ENCODE measurements at regions not wholly inside any gene's neighbourhood (a gene's known extent, or its start where the extent isn't known, plus 50 kb on each side); places are given as distances from the start of the nearest gene placed in this dataset.
A peak's percentile ranks its signal among the peaks of the same experiment; 100 is the strongest.
"Not testable (repeated sequence)": the region's sequence is repeated elsewhere in the genome, so short reads cannot be mapped to it uniquely, and the experiment has no call there.

DNA sequence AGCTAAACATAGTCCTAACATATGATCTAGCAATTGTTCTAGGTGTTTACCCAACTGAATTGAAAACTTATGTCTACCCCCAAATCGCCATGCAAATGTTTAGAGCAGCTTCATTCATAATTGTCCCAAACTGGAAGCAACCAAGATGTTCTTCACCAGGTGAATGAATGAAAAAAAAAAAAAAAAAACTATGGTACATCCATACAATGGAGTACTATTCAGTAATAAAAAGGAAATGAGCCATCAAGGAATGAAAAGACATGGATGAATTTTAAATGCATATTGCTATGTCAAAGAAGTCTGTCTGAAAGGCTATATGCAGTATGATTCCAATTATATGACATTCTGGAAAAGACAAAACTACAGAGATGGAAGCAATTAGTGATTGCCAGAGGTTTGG, 98.6 kb upstream of the ITPRID2 start:
- DNase-seq (no peak), ATAC-seq (ENCODE audit: low FRiP score in 2 of 2) (no peak)
- H3K4me3 ChIP-seq = no peak overlapping the region
- no peaks in the 10 kb centered on the region for H3K27me3 ChIP-seq
- peaks cover 0 to 4% (median 0%) of the 10 kb centered on the region in 4 donors for H3K4me1 ChIP-seq
- WGBS, 2 donors = 97 to 100% methylated on average over 1 of the region's 1 CpG
- H3K27ac ChIP-seq = no peak overlapping the region
- TF ChIP-seq EP300 (IDR thresholded peaks at IDR 0.05) = no peak
- peaks cover 0 to 4% (median 0%) of the 10 kb centered on the region in 4 donors for H3K9me3 ChIP-seq
- no peaks in the 10 kb centered on the region for H3K36me3 ChIP-seq

DNA sequence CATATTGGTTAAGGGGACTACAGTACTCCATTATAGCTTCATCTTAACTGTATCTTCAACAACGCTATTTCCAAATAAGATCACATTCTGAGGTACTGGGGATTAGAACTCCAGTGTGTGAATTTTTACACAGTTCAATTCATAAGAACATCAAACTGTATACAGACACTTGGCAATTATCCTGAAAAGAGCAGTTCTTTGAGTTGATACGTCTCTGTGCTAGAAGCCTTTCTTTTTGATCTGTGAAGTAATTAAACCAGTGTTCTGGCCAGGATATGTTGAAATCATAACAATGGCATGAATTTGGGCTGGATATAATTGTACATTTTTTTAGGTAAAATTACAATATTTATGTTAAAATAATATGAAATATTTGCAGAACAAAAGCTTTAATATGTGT, 93.5 kb upstream of the ITPRID2 start:
- Histone ChIP-seq H3K4me1 (no peaks in the 10 kb centered on the region), H3K36me3 (no peaks in the 10 kb centered on the region), H3K9me3 (peaks cover 0 to 1% (median 0%) of the 10 kb centered on the region in 4 donors), H3K4me3 (no peak overlapping the region), H3K27me3 (no peaks in the 10 kb centered on the region), H3K27ac (no peak overlapping the region)
- DNase-seq (no peak), ATAC-seq (ENCODE audit: low FRiP score in 2 of 2) (no peak)
- WGBS, 2 donors = 70 to 75% methylated on average over 2 of the region's 2 CpGs
- no peak for TF ChIP-seq POLR2AphosphoS5 (IDR thresholded peaks at IDR 0.05)
- TF ChIP-seq EP300 (IDR thresholded peaks at IDR 0.05) = no peak
- no peak for TF ChIP-seq POLR2A (IDR thresholded peaks at IDR 0.05)
- TF ChIP-seq, protein P1, sequence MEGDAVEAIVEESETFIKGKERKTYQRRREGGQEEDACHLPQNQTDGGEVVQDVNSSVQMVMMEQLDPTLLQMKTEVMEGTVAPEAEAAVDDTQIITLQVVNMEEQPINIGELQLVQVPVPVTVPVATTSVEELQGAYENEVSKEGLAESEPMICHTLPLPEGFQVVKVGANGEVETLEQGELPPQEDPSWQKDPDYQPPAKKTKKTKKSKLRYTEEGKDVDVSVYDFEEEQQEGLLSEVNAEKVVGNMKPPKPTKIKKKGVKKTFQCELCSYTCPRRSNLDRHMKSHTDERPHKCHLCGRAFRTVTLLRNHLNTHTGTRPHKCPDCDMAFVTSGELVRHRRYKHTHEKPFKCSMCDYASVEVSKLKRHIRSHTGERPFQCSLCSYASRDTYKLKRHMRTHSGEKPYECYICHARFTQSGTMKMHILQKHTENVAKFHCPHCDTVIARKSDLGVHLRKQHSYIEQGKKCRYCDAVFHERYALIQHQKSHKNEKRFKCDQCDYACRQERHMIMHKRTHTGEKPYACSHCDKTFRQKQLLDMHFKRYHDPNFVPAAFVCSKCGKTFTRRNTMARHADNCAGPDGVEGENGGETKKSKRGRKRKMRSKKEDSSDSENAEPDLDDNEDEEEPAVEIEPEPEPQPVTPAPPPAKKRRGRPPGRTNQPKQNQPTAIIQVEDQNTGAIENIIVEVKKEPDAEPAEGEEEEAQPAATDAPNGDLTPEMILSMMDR (IDR thresholded peaks at IDR 0.05) = no peak

DNA sequence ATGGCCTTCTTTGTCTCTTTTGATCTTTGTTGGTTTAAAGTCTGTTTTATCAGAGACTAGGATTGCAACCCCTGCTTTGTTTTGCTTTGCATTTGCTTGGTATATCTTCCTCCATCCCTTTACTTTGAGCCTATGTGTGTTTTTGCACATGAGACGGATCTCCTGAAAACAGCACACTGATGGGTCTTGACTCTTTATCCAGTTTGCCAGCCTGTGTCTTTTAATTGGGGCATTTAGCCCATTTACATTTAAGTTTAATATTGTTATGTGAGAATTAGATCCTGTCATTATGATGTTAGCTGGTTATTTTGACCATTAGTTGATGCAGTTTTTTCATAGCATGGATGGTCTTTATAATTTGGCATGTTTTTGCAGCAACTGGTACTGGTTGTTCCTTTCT, 89.2 kb upstream of the ITPRID2 start:
- WGBS, 2 donors = 96 to 97% methylated on average over 1 of the region's 1 CpG
- not testable (repeated sequence) for H3K36me3 ChIP-seq; DNase-seq; H3K27me3 ChIP-seq; H3K4me1 ChIP-seq; ATAC-seq (ENCODE audit: low FRiP score in 2 of 2); H3K4me3 ChIP-seq; H3K9me3 ChIP-seq; H3K27ac ChIP-seq

DNA sequence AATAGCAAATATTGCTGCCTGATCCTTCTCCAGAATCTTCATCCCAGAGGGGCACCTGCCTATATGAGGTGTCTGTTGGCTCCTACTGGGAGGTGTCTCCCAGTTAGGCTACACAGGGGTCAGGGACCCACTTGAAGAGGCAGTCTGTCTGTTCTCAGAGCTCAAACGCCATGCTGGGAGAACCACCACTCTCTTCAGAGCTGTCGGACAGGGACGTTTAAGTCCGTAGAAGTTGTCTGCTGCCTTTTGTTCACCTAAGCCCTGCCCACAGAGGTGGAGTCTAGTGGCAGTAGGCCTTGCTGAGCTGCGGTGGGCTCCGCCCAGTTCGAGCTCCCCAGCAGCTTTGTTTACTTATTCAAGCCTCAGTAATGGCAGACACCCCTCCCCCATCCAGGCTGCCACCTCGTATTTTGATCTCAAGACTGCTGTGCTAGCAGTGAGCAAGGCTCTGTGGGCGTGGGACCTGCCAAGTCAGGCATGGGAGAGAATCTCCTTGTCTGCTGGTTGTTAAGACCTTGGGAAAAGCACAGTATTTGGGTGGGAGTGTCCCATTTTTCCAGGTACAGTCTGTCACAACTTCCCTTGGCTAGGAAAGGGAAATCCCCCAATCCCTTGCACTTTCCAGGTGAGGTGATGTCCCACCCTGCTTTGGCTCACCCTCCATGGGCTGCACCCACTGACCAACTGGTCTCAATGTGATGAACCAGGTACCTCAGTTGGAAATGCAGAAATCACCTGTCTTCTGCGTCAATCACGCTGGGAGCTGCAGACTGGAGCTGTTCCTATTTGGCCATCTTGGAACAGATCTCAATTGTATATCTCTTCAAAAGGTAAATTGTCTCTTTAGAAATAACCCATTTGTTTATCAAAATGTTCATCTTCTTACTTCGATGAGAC, 87.4 kb upstream of the ITPRID2 start:
- not testable (repeated sequence) for H3K4me1 ChIP-seq; H3K36me3 ChIP-seq; H3K9me3 ChIP-seq; H3K4me3 ChIP-seq; H3K27ac ChIP-seq; ATAC-seq (ENCODE audit: low FRiP score in 2 of 2); H3K27me3 ChIP-seq
- WGBS, 2 donors = 75 to 80% methylated on average over 11 to 12 of the region's 12 CpGs
- peak in 1 of 2 donors; percentile 30 for DNase-seq

DNA sequence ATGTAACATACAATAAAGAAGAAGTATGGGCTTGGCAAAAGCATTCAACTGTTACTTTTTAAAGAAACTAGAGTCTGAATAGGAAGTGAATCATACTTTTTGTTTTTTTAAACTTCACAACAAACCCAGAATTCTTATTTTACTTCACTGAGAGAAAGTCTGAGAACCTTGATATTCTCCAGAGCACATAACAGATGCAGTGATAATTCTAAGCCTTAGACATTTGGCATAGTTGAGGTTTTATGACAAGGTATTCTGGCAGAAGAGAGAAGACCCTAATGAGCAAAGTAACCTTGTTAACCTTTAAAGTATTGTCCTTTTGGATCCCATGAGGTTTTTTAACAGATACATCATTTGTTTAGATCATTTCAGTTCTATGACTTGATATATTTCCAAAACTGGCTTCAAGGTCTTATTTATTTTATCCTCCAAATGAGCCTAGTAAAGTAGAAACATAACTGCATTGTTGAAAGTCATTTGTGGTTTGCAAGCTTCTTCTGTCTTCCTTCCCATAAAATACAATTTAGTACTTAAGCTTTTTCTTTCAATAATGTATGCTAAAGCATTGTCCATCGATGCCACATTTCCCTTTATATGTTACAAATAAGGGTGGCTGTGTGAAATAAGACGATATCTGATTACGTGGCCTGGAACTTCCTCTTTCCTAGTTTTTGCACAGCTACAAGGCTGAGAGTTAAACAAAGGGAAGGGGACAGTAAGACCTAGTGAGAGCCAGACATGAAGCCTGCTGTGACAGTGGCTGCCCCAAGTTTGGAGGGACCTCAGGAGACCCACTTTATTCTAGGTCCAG, 86.1 kb upstream of the ITPRID2 start:
- Histone ChIP-seq H3K4me1 (peaks cover 6 to 11% (median 9%) of the 10 kb centered on the region in 4 donors), H3K27ac (no peak overlapping the region), H3K27me3 (no peaks in the 10 kb centered on the region), H3K4me3 (no peak overlapping the region), H3K9me3 (no peaks in the 10 kb centered on the region), H3K36me3 (no peaks in the 10 kb centered on the region)
- DNase-seq (no peak), ATAC-seq (ENCODE audit: low FRiP score in 2 of 2) (peak in 1 of 2 donors; percentile 56)
- TF ChIP-seq EP300 (IDR thresholded peaks at IDR 0.05) (no peak), POLR2AphosphoS5 (IDR thresholded peaks at IDR 0.05) (no peak), POLR2A (IDR thresholded peaks at IDR 0.05) (no peak)
- TF ChIP-seq, protein P1 (IDR thresholded peaks at IDR 0.05) = no peak
- WGBS, 2 donors = 41 to 48% methylated on average over 3 of the region's 3 CpGs

DNA sequence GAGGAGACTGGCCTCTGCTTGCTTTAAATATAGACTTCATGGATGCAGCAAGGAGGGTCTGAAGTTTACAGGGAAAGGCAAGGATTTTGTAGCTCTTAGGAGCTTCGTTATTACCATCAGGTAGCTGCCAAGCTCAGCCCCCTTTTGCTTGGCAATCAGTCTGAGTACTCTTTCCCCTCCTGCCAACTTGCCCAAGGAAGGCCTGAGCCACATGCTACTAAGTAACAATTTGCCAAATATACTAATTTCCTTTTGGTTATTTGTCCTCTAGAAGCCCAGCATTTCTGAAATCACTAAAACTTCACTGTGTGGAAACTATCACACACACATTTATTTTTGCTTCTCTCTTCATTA, 85.5 kb upstream of the ITPRID2 start:
- Histone ChIP-seq H3K27ac (no peak overlapping the region), H3K4me1 (peaks cover 7 to 15% (median 9%) of the 10 kb centered on the region in 4 donors), H3K27me3 (no peaks in the 10 kb centered on the region), H3K9me3 (no peaks in the 10 kb centered on the region), H3K4me3 (no peak overlapping the region), H3K36me3 (no peaks in the 10 kb centered on the region)
- no peak for ATAC-seq (ENCODE audit: low FRiP score in 2 of 2)
- TF ChIP-seq POLR2A (IDR thresholded peaks at IDR 0.05) (no peak), EP300 (IDR thresholded peaks at IDR 0.05) (no peak), POLR2AphosphoS5 (IDR thresholded peaks at IDR 0.05) (no peak)
- TF ChIP-seq, protein P1 (IDR thresholded peaks at IDR 0.05) = no peak
- no peak for DNase-seq
- WGBS, 2 donors = 17 to 25% methylated on average over 1 of the region's 1 CpG

Data from upper lobe of left lung (tissue), 6 donors.